T47D (cell line): ENCODE measurements at regions not wholly inside any gene's neighbourhood (a gene's known extent, or its start where the extent isn't known, plus 50 kb on each side); places are given as distances from the start of the nearest gene placed in this dataset.

Source experiments
- DNase-seq, 2 experiments: peaks; one replicate each; pipeline versions ENCODE4 v3.0.0 to v3.0.0-alpha.2; 2011 to 2012; ENCODE audit warnings: low read depth in 1 of 2, low spot score in 1 of 2
- JUND ChIP-seq: IDR thresholded peaks from 2 replicates; pipeline ENCODE4 v1.6.1; 2012; ENCODE audit warnings: low read depth
- in situ Hi-C: cut with HindIII; loops from 2 replicates; pipeline ENCODE4 v1.10.0; 2016; ENCODE audit warnings: low sequenced_read_pairs, low pct_unique_long_range_greater_than_20kb

- no peak for TF ChIP-seq JUND
- no peak for DNase-seq
- in situ Hi-C loops = no loop called here
Observed at GRCh38 chr10:10852464-10852863, 165.2 kb upstream of the CELF2 start.

- no peak for TF ChIP-seq JUND
- in situ Hi-C loops = no loop called here
Observed at GRCh38 chr10:10853954-10854353, 163.7 kb upstream of the CELF2 start.

GRCh38 chr10:10854725-10855124 is 162.9 kb upstream of the CELF2 start:
- no peak for DNase-seq
- in situ Hi-C loops = no loop called here
- TF ChIP-seq JUND = no peak

More at GRCh38 chr10:10853954-10854353, 163.7 kb upstream of the CELF2 start:
- DNase-seq = no peak

GRCh38 chr10:10855151-10855581 is 162.5 kb upstream of the CELF2 start:
- in situ Hi-C loops = no loop called here
- DNase-seq = no peak
- TF ChIP-seq JUND = no peak

GRCh38 chr10:10860455-10860976 is 157.2 kb upstream of the CELF2 start:
- DNase-seq = no peak
- in situ Hi-C loops = no loop called here
- no peak for TF ChIP-seq JUND

- in situ Hi-C loops = no loop called here
- no peak for DNase-seq
Observed at GRCh38 chr10:10865303-10865702, 152.4 kb upstream of the CELF2 start.

GRCh38 chr10:10865913-10866312 is 151.8 kb upstream of the CELF2 start:
- DNase-seq = no peak
- in situ Hi-C loops = no loop called here
- TF ChIP-seq JUND = no peak

More at GRCh38 chr10:10865303-10865702, 152.4 kb upstream of the CELF2 start:
- no peak for TF ChIP-seq JUND

GRCh38 chr10:10869592-10869991 is 148.1 kb upstream of the CELF2 start:
- in situ Hi-C loops = no loop called here
- no peak for TF ChIP-seq JUND
- no peak for DNase-seq

- TF ChIP-seq JUND = no peak
- in situ Hi-C loops = no loop called here
- no peak for DNase-seq
Observed at GRCh38 chr10:10870523-10871241, 147.0 kb upstream of the CELF2 start.

GRCh38 chr10:10871352-10871751 is 146.3 kb upstream of the CELF2 start:
- no peak for TF ChIP-seq JUND
- in situ Hi-C loops = no loop called here

GRCh38 chr10:10872035-10872673 is 145.5 kb upstream of the CELF2 start:
- in situ Hi-C loops = no loop called here
- no peak for TF ChIP-seq JUND
- no peak for DNase-seq

More at GRCh38 chr10:10871352-10871751, 146.3 kb upstream of the CELF2 start:
- DNase-seq = no peak

- no peak for TF ChIP-seq JUND
- in situ Hi-C loops = no loop called here
- no peak for DNase-seq
Observed at GRCh38 chr10:10872764-10873163, 144.9 kb upstream of the CELF2 start.

- in situ Hi-C loops = no loop called here
- TF ChIP-seq JUND = no peak
- DNase-seq = no peak
Observed at GRCh38 chr10:10873289-10873688, 144.4 kb upstream of the CELF2 start.
